Esophagus muscularis mucosa (tissue), 4 donors: ENCODE measurements at regions not wholly inside any gene's neighbourhood (a gene's known extent, or its start where the extent isn't known, plus 50 kb on each side); places are given as distances from the start of the nearest gene placed in this dataset.

Source experiments
- DNase-seq: peaks from one replicate; pipeline ENCODE4 v3.0.0-alpha.2; 2017; ENCODE audit errors: extremely low spot score
- H3K27ac ChIP-seq, 4 donors: fragments of 200-600 bp; sonication (generic); replicated peaks in 1 of 4; 1 replicate in 3 of 4; 2 replicates in 1 of 4; pipeline ENCODE4 v1.5.1; 2016 to 2019; ENCODE audit warnings: mild to moderate bottlenecking in 1 of 4
- H3K27me3 ChIP-seq, 4 donors: fragments of 200-600 bp; sonication (generic); one replicate each; pipeline versions ENCODE4 v1.5.1 to v1.6.0; 2016 to 2019
- H3K36me3 ChIP-seq, 4 donors: fragments of 200-600 bp; sonication (generic); one replicate each; pipeline ENCODE4 v1.5.1; 2016 to 2019
- H3K4me1 ChIP-seq, 4 donors: fragments of 200-600 bp; sonication (generic); one replicate each; pipeline ENCODE4 v1.5.1; 2016 to 2019
- H3K4me3 ChIP-seq, 4 donors: fragments of 200-600 bp; sonication (generic); 1 replicate in 2 of 4; 2 replicates in 2 of 4; pipeline ENCODE4 v1.5.1; 2016 to 2019; ENCODE audit warnings: mild to moderate bottlenecking in 4 of 4, moderate library complexity in 1 of 4
- H3K9me3 ChIP-seq, 4 donors: fragments of 200-600 bp; sonication (generic); 1 replicate in 3 of 4; 2 replicates in 1 of 4; pipeline ENCODE4 v1.5.1; 2016 to 2019
- CTCF ChIP-seq, 3 experiments: fragments of 200-600 bp in 2 of 3; fragments of 450-650 bp in 1 of 3; sonication (generic) in 2 of 3; IDR thresholded peaks; one replicate each; pipeline ENCODE4 v1.5.1; 2017 to 2019; ENCODE audit warnings: antibody characterized with exemption in 3 of 3, mild to moderate bottlenecking in 2 of 3, moderate library complexity in 1 of 3
- EP300 ChIP-seq: sonication (generic); formaldehyde crosslinking; IDR thresholded peaks from one replicate; pipeline ENCODE4 v1.6.1; 2017; ENCODE audit warnings: antibody characterized with exemption
- POLR2A ChIP-seq: fragments of 450-650 bp; IDR thresholded peaks from one replicate; pipeline ENCODE4 v1.6.1; 2017; ENCODE audit warnings: antibody characterized with exemption, moderate library complexity, mild to moderate bottlenecking, low read depth
- POLR2AphosphoS5 ChIP-seq, 2 donors: sonication (generic); formaldehyde crosslinking; IDR thresholded peaks; one replicate each; pipeline ENCODE4 v1.6.1; 2017; ENCODE audit warnings: antibody characterized with exemption in 2 of 2
- WGBS: methylation state at CpG from one replicate; pipeline ENCODE4 v1.1.5; 2018; 5-methylcytosine and 5-hydroxymethylcytosine counted together
- intact Hi-C: fragments of 100-400 bp; cut with DNase I; formaldehyde crosslinking; loops from one replicate; pipeline ENCODE4 v1.15.1; 2023

- Histone ChIP-seq H3K27me3 (no peaks in the 10 kb centered on the region), H3K36me3 (no peaks in the 10 kb centered on the region), H3K9me3 (peaks cover 0 to 7% (median 0%) of the 10 kb centered on the region in 4 donors), H3K4me1 (no peaks in the 10 kb centered on the region), H3K27ac (no peak overlapping the region), H3K4me3 (no peak overlapping the region)
- WGBS, result 75% methylated on average over 1 of the region's 1 CpG
- no peak for DNase-seq
- intact Hi-C loops, result no loop called here
- no peak for TF ChIP-seq CTCF (IDR thresholded peaks at IDR 0.05)
- TF ChIP-seq POLR2AphosphoS5 (IDR thresholded peaks at IDR 0.05), result no peak
- no peak for TF ChIP-seq POLR2A
- no peak for TF ChIP-seq EP300
Observed at GRCh38 chr2:66343259-66343658, 91.7 kb upstream of the MEIS1 start.

GRCh38 chr2:66340521-66340920, 94.4 kb upstream of the MEIS1 start:
- no peaks in the 10 kb centered on the region for H3K36me3 ChIP-seq
- peaks cover 0 to 4% (median 0%) of the 10 kb centered on the region in 4 donors for H3K9me3 ChIP-seq
- H3K4me1 ChIP-seq, result no peaks in the 10 kb centered on the region
- no peak overlapping the region for H3K27ac ChIP-seq
- intact Hi-C loops, result no loop called here
- 95% methylated on average over 5 of the region's 5 CpGs for WGBS
- DNase-seq, result no peak
- TF ChIP-seq POLR2AphosphoS5 (IDR thresholded peaks at IDR 0.05) (no peak), CTCF (IDR thresholded peaks at IDR 0.05) (no peak), POLR2A (no peak), EP300 (no peak)
- H3K27me3 ChIP-seq, result no peaks in the 10 kb centered on the region
- no peak overlapping the region for H3K4me3 ChIP-seq

- no peaks in the 10 kb centered on the region for H3K36me3 ChIP-seq
- WGBS, result 77% methylated on average over 10 of the region's 10 CpGs
- H3K4me1 ChIP-seq, result no peaks in the 10 kb centered on the region
- no peak for DNase-seq
- no peak for TF ChIP-seq POLR2AphosphoS5 (IDR thresholded peaks at IDR 0.05)
- no peak for TF ChIP-seq CTCF (IDR thresholded peaks at IDR 0.05)
- TF ChIP-seq EP300, result no peak
- TF ChIP-seq POLR2A, result no peak
- H3K27ac ChIP-seq, result no peak overlapping the region
- intact Hi-C loops, result no loop called here
- H3K9me3 ChIP-seq, result no peaks in the 10 kb centered on the region
- H3K4me3 ChIP-seq, result no peak overlapping the region
- no peaks in the 10 kb centered on the region for H3K27me3 ChIP-seq
Observed at GRCh38 chr2:66334237-66335029, 100.5 kb upstream of the MEIS1 start.

- TF ChIP-seq POLR2A, result no peak
- no peak for TF ChIP-seq EP300
- TF ChIP-seq CTCF (IDR thresholded peaks at IDR 0.05), result no peak
- no peak for TF ChIP-seq POLR2AphosphoS5 (IDR thresholded peaks at IDR 0.05)
- H3K9me3 ChIP-seq, result no peaks in the 10 kb centered on the region
- no peak overlapping the region for H3K4me3 ChIP-seq
- H3K27me3 ChIP-seq, result no peaks in the 10 kb centered on the region
- WGBS, result 96% methylated on average over 5 of the region's 5 CpGs
- H3K4me1 ChIP-seq, result no peaks in the 10 kb centered on the region
- intact Hi-C loops, result no loop called here
- no peak overlapping the region for H3K27ac ChIP-seq
- no peak for DNase-seq
- no peaks in the 10 kb centered on the region for H3K36me3 ChIP-seq
Observed at GRCh38 chr2:66331176-66331575, 103.7 kb upstream of the MEIS1 start.

GRCh38 chr2:66329081-66329605, 105.8 kb upstream of the MEIS1 start:
- Histone ChIP-seq H3K4me3 (no peak overlapping the region), H3K27ac (no peak overlapping the region), H3K4me1 (no peaks in the 10 kb centered on the region), H3K9me3 (no peaks in the 10 kb centered on the region), H3K36me3 (no peaks in the 10 kb centered on the region), H3K27me3 (no peaks in the 10 kb centered on the region)
- 88% methylated on average over 5 of the region's 5 CpGs for WGBS
- no peak for DNase-seq
- intact Hi-C loops, result no loop called here
- no peak for TF ChIP-seq CTCF (IDR thresholded peaks at IDR 0.05)
- TF ChIP-seq POLR2A, result no peak
- no peak for TF ChIP-seq POLR2AphosphoS5 (IDR thresholded peaks at IDR 0.05)
- no peak for TF ChIP-seq EP300
